ENCODE measurements at regions not wholly inside any gene's neighbourhood (a gene's known extent, or its start where the extent isn't known, plus 50 kb on each side); places are given as distances from the start of the nearest gene placed in this dataset.

GRCh38 chr10:43939939-43940820, 291.5 kb upstream of the ZNF32 start:
- H3K27ac ChIP-seq: no peak overlapping the region
- intact Hi-C loops (cut with DNase I; ENCODE audit: low total_unique reads): no loop called here
- TF ChIP-seq POLR2AphosphoS5 (IDR thresholded peaks at IDR 0.05) (no peak), CTCF (IDR thresholded peaks at IDR 0.05 in 8 of 11, conservative IDR thresholded peaks at IDR 0.05 in 3 of 11) (no peak), POLR2A (IDR thresholded peaks at IDR 0.05) (no peak)
- H3K4me3 ChIP-seq: no peak overlapping the region
- DNase-seq: peak; percentile 18
- H3K4me1 ChIP-seq: peaks cover 0 to 31% (median 4%) of the 10 kb centered on the region in 6 donors
- H3K27me3 ChIP-seq (replicated peaks in 1 of 7): peaks cover 0 to 15% (median 0%) of the 10 kb centered on the region in 7 donors
- WGBS, 5 donors: 42 to 56% (median 49%) methylated on average over 10 of the region's 10 CpGs
- H3K36me3 ChIP-seq: no peaks in the 10 kb centered on the region
- H3K9me3 ChIP-seq: peaks cover 0 to 3% (median 0%) of the 10 kb centered on the region in 8 donors

- Histone ChIP-seq H3K27me3 (replicated peaks in 1 of 7) (peaks cover 0 to 15% (median 0%) of the 10 kb centered on the region in 7 donors), H3K36me3 (no peaks in the 10 kb centered on the region), H3K9me3 (peaks cover 0 to 8% (median 0%) of the 10 kb centered on the region in 8 donors), H3K4me1 (peaks cover 0 to 31% (median 4%) of the 10 kb centered on the region in 6 donors), H3K27ac (no peak overlapping the region), H3K4me3 (no peak overlapping the region)
- DNase-seq: peak; percentile 29
- WGBS, 5 donors: 67 to 80% (median 69%) methylated on average over 6 of the region's 6 CpGs
- intact Hi-C loops (cut with DNase I; ENCODE audit: low total_unique reads): no loop called here
- TF ChIP-seq POLR2AphosphoS5 (IDR thresholded peaks at IDR 0.05): no peak
- no peak for TF ChIP-seq POLR2A (IDR thresholded peaks at IDR 0.05)
- TF ChIP-seq CTCF (IDR thresholded peaks at IDR 0.05 in 8 of 11, conservative IDR thresholded peaks at IDR 0.05 in 3 of 11): no peak
Measured at GRCh38 chr10:43939389-43939938, 290.8 kb upstream of the ZNF32 start.

- WGBS, 5 donors: 80 to 84% (median 81%) methylated on average over 8 of the region's 8 CpGs
- no peak for TF ChIP-seq POLR2A (IDR thresholded peaks at IDR 0.05)
- TF ChIP-seq CTCF (IDR thresholded peaks at IDR 0.05 in 8 of 11, conservative IDR thresholded peaks at IDR 0.05 in 3 of 11): no peak
- DNase-seq: peak; percentile 58
- Histone ChIP-seq H3K4me1 (peaks cover 0 to 31% (median 4%) of the 10 kb centered on the region in 6 donors), H3K27me3 (replicated peaks in 1 of 7) (peaks cover 0 to 9% (median 0%) of the 10 kb centered on the region in 7 donors), H3K36me3 (no peaks in the 10 kb centered on the region), H3K9me3 (peaks cover 0 to 8% (median 0%) of the 10 kb centered on the region in 8 donors), H3K4me3 (no peak overlapping the region), H3K27ac (no peak overlapping the region)
- intact Hi-C loops (cut with DNase I; ENCODE audit: low total_unique reads): no loop called here
Measured at GRCh38 chr10:43938810-43939209, 290.1 kb upstream of the ZNF32 start.

- no peaks in the 10 kb centered on the region for H3K4me1 ChIP-seq
- no peak for TF ChIP-seq POLR2AphosphoS5 (IDR thresholded peaks at IDR 0.05)
- TF ChIP-seq POLR2A (IDR thresholded peaks at IDR 0.05): no peak
- TF ChIP-seq CTCF (IDR thresholded peaks at IDR 0.05 in 8 of 11, conservative IDR thresholded peaks at IDR 0.05 in 3 of 11): no peak
Measured at GRCh38 chr10:43931308-43931930, 282.7 kb upstream of the ZNF32 start.

More at GRCh38 chr10:43931308-43931930, 282.7 kb upstream of the ZNF32 start:
- H3K27ac ChIP-seq: no peak overlapping the region
- DNase-seq: no peak
- H3K4me3 ChIP-seq: no peak overlapping the region
- intact Hi-C loops (cut with DNase I; ENCODE audit: low total_unique reads): no loop called here
- H3K36me3 ChIP-seq: no peaks in the 10 kb centered on the region
- 74 to 87% (median 79%) methylated on average over 4 of the region's 4 CpGs for WGBS, 5 donors
- no peaks in the 10 kb centered on the region for H3K27me3 ChIP-seq (replicated peaks in 1 of 7)
- H3K9me3 ChIP-seq: peaks cover 0 to 8% (median 0%) of the 10 kb centered on the region in 8 donors
